ENCODE measurements at regions not wholly inside any gene's neighbourhood (a gene's known extent, or its start where the extent isn't known, plus 50 kb on each side); places are given as distances from the start of the nearest gene placed in this dataset.

- peak; percentile 55 for DNase-seq
Observed at GRCh38 chr14:75333606-75334548, 55.2 kb downstream of the FOS start.

GRCh38 chr14:75334549-75335051, 56.0 kb downstream of the FOS start:
- no peak for DNase-seq

- DNase-seq: no peak
Observed at GRCh38 chr14:75335571-75335970, 56.9 kb downstream of the FOS start.

- DNase-seq: no peak
Observed at GRCh38 chr14:75338398-75338797, 59.8 kb downstream of the FOS start.

- DNase-seq: no peak
Observed at GRCh38 chr14:75339059-75339458, 60.4 kb downstream of the FOS start.

GRCh38 chr14:75340921-75341320, 62.3 kb downstream of the FOS start:
- no peak for DNase-seq

GRCh38 chr14:75341620-75342019, 63.0 kb downstream of the FOS start:
- no peak for DNase-seq

GRCh38 chr14:75342762-75343599, 64.4 kb downstream of the FOS start:
- no peak for DNase-seq

- DNase-seq: no peak
Observed at GRCh38 chr14:75343911-75344310, 65.3 kb downstream of the FOS start.

- DNase-seq: no peak
Observed at GRCh38 chr14:75344411-75344810, 65.8 kb downstream of the FOS start.

GRCh38 chr14:75350505-75351060, 72.0 kb downstream of the FOS start:
- no peak for DNase-seq

GRCh38 chr14:75359098-75359497, 68.7 kb upstream of the JDP2 start:
- DNase-seq: no peak

GRCh38 chr14:75361041-75361440, 66.8 kb upstream of the JDP2 start:
- no peak for DNase-seq

- no peak for DNase-seq
Observed at GRCh38 chr14:75361751-75362433, 65.9 kb upstream of the JDP2 start.

- no peak for DNase-seq
Observed at GRCh38 chr14:75363130-75363529, 64.7 kb upstream of the JDP2 start.

- DNase-seq: peak; percentile 3
Observed at GRCh38 chr14:75363570-75364227, 64.1 kb upstream of the JDP2 start.

- no peak for DNase-seq
Observed at GRCh38 chr14:75365116-75365515, 62.7 kb upstream of the JDP2 start.

GRCh38 chr14:75366963-75367362, 60.9 kb upstream of the JDP2 start:
- DNase-seq: no peak

- no peak for DNase-seq
Observed at GRCh38 chr14:75368333-75368732, 59.5 kb upstream of the JDP2 start.

- no peak for DNase-seq
Observed at GRCh38 chr14:75369506-75369905, 58.3 kb upstream of the JDP2 start.

GRCh38 chr14:75370416-75371205, 57.2 kb upstream of the JDP2 start:
- no peak for DNase-seq
